ENCODE measurements at regions not wholly inside any gene's neighbourhood (a gene's known extent, or its start where the extent isn't known, plus 50 kb on each side); places are given as distances from the start of the nearest gene placed in this dataset.

DNA sequence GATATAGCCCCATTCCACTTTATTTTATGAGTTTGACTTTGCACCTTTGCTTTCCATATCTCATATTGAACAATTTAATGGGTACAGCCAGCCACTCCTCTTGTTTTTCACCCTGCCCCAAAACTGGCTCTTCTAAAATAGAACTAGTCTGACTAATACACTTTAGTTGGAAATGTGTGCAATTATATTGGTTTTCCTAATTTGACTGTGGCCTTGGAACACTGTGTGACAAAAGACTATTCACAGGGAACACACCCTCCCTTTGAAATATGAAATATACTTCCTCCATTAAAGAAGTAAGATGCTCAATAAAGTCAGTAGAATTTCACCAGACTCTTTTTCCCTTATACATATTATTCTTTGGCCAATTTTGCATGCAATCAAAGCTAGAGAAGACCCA, 218.6 kb upstream of the DCN start:
- TF ChIP-seq CTCF (IDR thresholded peaks at IDR 0.05) (no peak), POLR2AphosphoS5 (IDR thresholded peaks at IDR 0.05) (no peak), POLR2A (IDR thresholded peaks at IDR 0.05) (no peak), EP300 (IDR thresholded peaks at IDR 0.05) (no peak)
